GM12864 (cell line): ENCODE measurements at regions not wholly inside any gene's neighbourhood (a gene's known extent, or its start where the extent isn't known, plus 50 kb on each side); places are given as distances from the start of the nearest gene placed in this dataset.
A peak's percentile ranks its signal among the peaks of the same experiment; 100 is the strongest.

ENCODE experiments used
- DNase-seq: peaks from one replicate; pipeline ENCODE4 v3.0.0-alpha.2; 2011; ENCODE audit warnings: low read depth
- H3K4me3 ChIP-seq: 2 replicates; pipeline ENCODE4 v1.5.1; 2011; ENCODE audit warnings: mild to moderate bottlenecking, low read depth, low read length, control low read depth
- TF ChIP-seq, protein P1 (sequence below): IDR thresholded peaks from 2 replicates; pipeline ENCODE4 v1.5.1; 2011; ENCODE audit warnings: low read depth, mild to moderate bottlenecking, moderate library complexity, low read length, control low read depth, inconsistent platforms; ENCODE audit errors: missing control alignments

DNA sequence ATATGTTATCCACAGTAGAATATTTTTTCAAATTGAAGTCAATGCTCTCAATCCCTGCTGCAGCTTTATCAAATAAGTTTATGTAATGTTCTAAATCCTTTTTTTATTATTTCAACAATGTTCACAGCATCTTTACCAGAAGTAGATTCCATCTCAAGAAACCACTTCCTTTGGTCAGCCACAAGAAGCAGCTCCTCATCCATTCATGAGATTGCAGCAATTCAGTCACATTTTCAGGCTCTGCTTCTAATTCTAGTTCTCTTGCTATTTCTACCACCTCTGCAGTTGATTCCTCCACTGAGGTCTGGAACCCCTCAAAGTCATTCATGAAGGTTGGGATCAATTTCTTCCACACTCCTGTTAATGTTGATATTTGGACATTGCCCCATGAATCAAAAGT lies 2301.3 kb upstream of the TENM3 start:
- TF ChIP-seq, protein P1, sequence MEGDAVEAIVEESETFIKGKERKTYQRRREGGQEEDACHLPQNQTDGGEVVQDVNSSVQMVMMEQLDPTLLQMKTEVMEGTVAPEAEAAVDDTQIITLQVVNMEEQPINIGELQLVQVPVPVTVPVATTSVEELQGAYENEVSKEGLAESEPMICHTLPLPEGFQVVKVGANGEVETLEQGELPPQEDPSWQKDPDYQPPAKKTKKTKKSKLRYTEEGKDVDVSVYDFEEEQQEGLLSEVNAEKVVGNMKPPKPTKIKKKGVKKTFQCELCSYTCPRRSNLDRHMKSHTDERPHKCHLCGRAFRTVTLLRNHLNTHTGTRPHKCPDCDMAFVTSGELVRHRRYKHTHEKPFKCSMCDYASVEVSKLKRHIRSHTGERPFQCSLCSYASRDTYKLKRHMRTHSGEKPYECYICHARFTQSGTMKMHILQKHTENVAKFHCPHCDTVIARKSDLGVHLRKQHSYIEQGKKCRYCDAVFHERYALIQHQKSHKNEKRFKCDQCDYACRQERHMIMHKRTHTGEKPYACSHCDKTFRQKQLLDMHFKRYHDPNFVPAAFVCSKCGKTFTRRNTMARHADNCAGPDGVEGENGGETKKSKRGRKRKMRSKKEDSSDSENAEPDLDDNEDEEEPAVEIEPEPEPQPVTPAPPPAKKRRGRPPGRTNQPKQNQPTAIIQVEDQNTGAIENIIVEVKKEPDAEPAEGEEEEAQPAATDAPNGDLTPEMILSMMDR, result no peak

DNA sequence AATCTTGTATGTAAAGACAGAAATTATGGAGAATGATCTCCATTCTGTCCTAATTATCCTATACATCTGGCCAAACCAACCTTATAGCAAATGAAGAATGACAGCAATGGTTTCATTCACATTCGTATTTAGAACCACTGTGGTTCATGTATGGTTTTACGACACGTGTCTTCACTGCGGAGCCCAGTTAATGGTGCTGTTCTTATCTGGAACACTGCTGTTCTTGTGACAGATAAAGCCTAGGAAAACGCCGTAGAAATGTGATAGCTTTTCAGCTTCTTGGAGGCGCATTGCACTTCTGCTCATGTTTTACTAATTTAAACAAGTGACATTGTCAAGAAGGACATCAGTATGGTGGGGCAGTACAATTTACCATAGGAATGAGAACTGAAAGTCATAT lies 2266.4 kb upstream of the TENM3 start:
- no peak for DNase-seq
- TF ChIP-seq, protein P1, result no peak
- H3K4me3 ChIP-seq, result no peak overlapping the region

More for the DNA sequence above, 2301.3 kb upstream of the TENM3 start:
- no peak overlapping the region for H3K4me3 ChIP-seq
- no peak for DNase-seq

DNA sequence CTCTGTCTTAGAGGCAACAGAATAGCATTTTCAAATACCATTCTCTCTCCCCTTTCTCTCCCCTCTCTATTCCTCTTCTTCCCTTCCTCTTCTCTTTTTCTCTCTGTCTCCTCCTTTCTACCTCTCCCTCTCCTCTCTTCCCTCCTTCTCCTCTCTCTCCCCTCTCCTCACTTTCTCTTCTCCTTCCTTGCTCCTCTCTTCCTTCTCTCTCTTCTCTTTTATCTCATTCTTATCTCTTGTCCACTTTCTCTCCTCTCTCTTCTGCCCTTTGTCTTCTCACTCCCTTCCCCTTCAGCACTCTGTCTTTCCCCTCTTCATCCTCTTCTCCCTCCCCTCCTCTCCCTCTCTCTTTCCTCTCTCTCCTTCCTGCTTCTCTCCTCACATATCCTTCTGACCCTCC lies 2265.8 kb upstream of the TENM3 start:
- TF ChIP-seq, protein P1, result no peak
- H3K4me3 ChIP-seq, result no peak overlapping the region
- DNase-seq, result no peak

DNA sequence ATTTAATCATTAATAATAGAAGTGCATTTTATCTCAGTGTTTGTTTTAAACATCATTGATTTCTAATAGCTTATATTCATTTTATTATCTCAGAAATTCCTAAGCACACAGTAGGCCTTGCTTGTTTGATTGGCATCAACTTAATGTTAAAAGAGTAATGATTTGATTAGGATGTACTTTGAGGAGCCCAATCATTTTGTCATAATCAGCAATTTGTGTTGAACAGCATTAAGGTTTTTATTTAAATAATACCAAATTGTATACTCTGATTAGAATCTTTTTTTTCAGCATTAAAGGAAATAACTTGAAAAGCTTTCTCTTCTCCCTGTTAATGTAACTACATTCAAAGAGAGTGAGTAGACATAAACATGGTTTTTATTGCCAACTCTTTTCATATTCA lies 2262.0 kb upstream of the TENM3 start:
- TF ChIP-seq, protein P1, result no peak
- no peak overlapping the region for H3K4me3 ChIP-seq
- DNase-seq, result no peak

DNA sequence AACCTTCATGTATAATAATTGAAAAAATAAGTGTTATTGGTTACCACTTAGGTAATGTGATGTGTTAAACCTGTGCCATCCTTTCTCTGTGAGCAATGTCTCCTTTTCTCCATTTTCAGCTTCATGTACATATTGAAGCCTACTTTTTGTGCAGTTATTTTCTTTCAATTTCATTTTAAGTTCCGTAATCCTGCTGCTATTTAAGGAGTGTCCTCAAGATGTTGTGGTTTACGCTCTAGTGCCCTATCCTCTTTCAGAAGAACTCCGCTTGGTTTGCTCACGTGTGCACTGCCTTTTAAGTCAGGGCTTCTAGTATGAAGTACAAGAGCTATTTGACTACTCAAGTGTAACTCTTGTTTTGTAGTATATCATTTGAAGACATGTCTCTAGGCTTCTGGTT lies 2253.2 kb upstream of the TENM3 start:
- TF ChIP-seq, protein P1, result no peak
- DNase-seq, result no peak
- no peak overlapping the region for H3K4me3 ChIP-seq

DNA sequence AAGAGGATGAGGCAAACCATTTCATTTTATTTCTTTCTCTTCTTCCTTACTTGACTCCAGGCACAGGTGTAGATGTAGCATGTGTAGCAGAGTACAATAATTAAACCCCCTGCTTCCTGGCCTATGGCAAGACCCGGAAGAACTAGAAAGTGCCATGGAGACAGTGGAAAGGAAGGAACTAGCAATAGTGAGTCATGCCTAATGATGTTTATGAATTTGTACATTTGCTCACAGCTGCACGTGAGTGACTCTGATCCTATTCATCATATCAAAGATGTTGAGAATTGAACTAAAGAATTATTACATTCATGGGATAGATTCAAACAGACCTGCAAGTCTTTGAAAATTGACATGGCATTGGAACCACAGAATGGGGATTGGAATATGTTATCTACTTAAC lies 2233.9 kb upstream of the TENM3 start:
- TF ChIP-seq, protein P1, result no peak
- DNase-seq, result no peak
- H3K4me3 ChIP-seq, result no peak overlapping the region

DNA sequence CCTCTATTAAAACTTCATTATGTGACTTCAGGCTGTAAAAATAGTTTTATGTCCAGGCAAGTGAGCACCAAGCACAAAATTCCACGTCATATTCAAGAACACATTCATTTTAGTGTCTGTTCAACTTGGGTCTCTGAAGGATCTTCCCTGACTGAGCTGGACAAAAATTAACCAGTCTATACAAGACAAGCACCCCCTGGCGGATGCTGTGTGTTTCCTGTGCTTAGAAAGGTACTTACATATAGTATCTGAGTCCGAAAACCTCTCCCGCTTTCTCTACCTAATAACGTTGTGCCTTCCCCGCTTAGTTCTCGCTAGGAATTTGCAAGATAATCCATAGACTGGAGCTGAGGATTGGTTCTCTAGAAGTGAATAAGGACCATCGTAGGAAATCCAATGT lies 2214.5 kb upstream of the TENM3 start:
- DNase-seq, result no peak
- TF ChIP-seq, protein P1, result peak; percentile 12
- H3K4me3 ChIP-seq, result no peak overlapping the region
